Hematopoietic multipotent progenitor cell treated with erythropoietin and hydrocortisone succinate and interleukin-3 and kit ligand, for 6 days (in vitro differentiated cells): ENCODE measurements at regions not wholly inside any gene's neighbourhood (a gene's known extent, or its start where the extent isn't known, plus 50 kb on each side); places are given as distances from the start of the nearest gene placed in this dataset.
"Not testable (repeated sequence)": the region's sequence is repeated elsewhere in the genome, so short reads cannot be mapped to it uniquely, and the experiment has no call there.

Source experiments
- DNase-seq: peaks from one replicate; pipeline ENCODE4 v3.0.0-alpha.2; 2015

DNA sequence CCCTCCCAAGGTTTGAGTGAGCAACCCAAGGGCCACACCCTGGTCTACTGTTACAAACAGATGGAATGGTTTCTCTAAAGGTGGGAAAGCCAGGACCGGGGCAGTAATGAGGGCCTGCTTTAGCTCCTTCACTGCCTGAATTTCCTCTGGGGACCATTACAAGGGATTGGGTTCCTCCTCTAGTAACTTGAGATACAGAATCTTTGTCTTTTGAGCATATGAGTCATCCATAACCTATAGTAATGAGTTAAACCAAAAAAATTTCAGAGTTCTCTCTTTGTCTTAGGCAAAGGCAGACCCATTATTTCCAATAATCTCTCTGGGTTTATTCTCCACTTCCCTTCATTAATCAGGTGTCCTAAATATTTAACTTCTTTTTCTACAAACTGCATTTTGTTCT, 618.8 kb downstream of the HINT1 start:
- no peak for DNase-seq

DNA sequence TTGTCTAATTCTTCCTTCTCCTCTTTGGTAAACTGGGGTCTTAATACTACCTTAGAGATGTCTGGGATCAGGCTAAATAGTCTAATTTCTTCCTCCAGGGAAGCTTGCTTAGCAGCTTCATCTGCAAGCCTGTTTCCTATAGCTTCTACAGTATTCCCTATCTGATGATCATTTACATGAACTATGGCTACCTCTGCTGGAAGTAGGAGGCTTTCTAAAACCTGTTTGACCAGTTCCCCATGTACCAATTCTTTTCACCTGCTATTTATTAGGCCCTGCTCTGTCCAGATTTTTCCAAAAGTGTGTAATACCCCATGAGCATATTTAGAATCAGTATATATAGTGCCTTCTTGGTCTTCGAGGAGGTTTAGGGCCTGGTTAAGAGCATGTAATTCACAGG, 619.8 kb downstream of the HINT1 start:
- DNase-seq: no peak

DNA sequence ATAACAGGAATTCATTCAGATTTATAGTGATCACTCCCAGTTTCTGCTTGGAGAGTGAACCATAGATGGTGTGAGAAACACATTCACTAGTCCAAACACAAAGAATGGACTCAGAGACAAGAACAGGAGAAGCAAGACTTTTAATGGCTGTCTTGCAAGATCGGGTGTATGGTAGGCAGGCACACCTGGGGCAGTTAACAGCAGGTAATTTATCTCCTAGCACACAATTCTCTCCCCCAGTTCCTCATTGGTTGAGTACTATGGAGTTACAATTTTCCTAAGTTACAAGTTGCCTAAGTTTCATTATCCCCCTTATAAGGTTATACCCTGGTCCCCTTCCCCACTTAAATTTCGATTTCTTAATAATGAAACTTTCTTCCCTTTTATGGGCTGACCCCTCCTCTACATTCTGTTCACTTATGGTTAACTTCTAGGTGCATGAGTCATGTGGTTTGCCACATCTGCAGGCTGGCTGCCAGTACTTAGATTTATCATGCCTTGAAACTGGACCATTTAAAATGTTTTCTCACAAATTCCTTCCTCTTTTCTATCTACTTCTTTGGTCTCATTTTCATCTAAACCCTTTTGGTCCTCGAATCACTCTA, 623.3 kb downstream of the HINT1 start:
- DNase-seq: peak; percentile 4

DNA sequence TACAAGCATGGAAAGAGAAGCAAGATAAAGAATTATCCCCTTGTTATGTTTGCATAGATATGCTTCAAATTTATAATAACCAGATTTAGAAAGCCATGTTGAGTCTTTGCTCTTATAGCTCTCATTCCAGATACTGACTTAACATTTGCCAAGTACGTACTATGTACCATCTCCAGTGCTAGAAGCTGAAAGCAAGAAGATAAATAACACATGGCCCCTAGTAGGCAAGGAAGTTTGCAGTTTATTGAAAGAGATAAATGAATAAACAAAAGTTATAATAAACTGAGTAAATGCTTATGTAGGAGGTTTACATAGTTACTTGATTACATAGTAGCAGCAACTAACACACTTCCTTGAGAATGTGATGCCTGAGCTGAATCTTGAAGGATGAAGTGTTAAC, 628.4 kb downstream of the HINT1 start:
- DNase-seq: no peak

DNA sequence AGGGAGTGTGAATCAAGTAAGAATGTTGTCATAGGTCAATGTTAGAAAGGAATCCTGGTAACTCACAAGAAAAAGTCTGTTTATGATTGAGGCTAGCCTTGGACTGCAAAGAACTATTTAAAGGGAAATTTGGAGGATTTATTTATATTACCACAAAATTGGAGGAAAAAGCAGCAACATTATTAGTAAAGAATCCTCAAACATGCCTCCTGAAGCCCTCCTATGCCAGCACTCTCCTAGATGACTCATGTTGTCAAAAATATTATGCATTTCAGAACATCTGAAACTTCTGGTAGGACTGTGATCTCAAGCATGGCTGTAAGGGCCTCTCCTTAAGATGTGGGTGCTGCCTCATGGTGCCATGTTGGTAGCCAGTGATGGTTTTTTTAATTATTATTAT, 628.5 kb downstream of the CHSY3 start:
- no peak for DNase-seq

DNA sequence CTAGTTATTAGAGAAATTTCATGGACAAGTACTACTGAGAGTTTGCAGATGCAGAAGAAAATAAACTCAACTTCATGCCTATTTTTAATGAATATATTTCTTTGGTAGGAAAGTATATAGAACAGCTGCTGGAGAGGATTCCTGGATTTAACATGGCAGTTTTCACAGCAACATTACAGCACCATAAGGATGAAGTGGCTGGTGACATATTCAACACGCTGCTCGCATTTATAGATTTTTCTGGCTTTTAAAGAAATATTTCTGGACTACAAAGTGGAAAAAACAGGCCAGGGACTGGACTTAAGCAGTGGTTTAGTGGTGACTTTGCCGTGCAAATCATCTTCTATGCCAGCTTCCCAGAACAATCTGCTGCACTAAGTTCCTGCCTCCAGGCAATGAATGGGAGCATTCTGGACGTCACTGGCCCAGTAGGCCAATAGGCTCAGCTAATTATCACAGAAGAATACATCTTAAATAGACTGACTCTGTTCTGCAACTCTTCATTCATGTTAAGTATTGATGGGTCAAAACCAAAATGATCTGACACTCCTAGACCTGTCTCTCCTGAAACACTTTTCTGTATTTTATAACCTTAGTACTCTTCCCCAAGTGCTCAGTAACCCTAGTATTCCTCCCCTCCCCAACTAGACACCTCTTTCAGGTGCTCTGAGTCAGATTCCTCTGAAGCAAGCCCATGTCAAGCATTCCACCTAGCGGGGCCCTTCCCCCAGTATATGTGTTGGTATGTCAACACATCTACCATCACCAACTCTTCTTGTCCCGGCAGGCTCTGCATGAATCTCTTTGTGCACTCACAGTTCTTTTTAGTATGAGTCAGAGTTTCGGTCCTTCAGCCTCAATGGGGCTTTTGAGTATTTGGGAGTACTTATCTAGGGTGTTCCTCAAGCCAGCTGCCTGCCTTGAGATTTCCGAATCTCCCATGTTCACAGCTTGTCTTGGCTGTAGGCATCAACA, 625.5 kb downstream of the CHSY3 start:
- DNase-seq: no peak

DNA sequence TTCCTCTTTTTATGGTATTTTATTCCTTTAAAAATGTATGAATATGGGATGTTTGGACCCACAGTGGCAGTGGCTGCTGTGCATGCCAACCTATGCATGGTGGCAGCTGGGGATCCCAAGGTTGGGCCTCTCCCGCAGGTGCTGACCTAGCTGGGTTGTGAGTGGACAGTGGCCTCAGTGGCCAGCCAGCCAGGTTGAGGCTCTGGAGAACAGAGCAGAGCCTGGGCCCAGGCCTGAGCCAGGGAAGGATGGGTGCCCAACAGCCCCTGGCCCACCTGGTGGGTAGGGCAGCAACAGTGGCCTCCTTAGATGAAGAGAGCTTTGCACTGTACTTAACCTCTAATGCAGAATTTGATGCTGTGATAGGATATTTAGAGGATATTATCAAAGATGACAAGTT, 624.8 kb downstream of the CHSY3 start:
- no peak for DNase-seq

DNA sequence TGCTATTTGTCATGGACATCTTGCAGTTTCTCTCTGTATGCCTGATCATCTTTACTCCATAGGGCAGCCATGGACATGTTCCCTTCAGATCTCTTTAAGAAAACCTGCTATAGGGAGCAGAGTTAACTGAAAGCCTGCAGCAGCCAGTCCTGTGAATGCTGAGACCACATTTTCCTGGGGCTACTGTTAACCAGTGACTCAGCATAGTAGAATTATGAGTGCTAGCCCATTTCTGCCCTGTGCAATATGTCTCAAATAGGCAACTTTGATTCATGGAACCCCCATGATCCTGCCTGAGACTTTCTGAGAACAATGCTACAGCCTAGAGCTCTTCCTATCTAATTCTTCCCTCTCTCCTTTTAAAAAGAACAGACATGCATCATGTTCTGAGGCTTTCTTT, 624.2 kb downstream of the CHSY3 start:
- no peak for DNase-seq

DNA sequence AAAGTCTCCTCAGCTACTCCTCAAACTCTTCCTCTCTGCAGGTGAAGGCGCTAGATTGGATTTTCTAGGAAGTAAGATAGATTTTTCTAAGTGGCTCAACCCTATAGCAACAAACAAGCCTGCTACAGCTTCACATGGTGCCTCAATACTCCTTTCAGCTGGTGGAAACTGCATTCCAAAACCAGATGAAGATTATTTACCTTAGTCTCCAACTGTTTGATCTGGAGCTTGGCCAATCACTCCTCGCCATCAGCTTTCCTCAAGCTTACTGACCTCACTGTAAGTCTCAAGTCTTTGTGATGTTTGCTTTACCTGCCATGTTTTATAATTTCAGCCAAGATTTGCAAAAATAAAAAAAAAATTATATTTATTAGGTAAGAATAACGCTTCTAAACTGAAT, 622.4 kb downstream of the CHSY3 start:
- DNase-seq: no peak

DNA sequence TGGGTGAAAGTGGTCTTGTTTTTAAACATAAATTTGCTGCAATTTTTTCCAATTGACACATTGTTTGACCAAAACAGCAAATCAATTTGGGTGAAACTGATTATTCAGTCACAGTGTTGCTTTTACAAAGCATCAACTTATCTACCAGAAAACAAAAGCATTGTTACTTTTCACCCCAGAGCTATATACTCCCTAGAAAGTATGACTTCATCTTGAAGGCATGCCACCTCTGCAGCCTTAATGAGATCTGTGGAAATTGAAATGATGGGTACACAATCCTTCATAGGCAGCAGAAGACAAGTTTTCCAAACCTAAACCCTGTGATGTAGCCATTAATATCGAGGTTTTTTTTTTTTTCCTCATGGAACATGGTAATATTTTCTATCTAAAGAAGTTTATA, 615.9 kb downstream of the CHSY3 start:
- DNase-seq: no peak

DNA sequence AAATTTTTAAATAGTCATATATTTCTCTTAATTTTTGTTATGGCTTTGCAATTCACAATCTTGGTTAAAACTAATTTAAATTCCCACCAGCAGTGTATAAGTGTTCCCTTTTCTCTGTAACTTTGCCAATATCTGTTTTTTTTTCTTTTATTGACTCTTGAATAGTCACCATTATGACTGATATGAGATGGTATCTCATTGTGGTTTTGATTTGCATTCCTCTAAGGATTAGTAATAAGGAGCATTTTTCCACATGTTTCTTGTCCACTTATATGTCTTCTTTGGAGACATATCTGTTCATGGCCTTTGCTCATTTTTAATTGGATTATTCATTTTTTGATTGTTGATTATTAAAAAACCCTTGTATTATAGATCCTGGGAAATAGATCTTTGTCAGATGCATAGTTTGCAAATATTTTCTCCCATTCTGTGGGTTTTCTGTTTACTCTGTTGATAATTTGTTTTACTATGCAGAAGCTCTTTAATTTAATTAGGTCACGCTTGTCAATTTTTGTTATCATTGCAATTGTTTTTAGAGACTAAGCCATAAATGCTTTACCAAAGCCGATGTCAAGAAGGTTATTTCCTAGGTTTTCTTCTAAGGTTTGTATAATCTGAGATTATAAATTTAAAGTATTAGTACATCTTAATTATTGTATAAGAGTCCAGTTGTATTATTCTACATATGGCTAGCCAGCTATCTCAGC, 610.9 kb downstream of the CHSY3 start:
- no peak for DNase-seq

DNA sequence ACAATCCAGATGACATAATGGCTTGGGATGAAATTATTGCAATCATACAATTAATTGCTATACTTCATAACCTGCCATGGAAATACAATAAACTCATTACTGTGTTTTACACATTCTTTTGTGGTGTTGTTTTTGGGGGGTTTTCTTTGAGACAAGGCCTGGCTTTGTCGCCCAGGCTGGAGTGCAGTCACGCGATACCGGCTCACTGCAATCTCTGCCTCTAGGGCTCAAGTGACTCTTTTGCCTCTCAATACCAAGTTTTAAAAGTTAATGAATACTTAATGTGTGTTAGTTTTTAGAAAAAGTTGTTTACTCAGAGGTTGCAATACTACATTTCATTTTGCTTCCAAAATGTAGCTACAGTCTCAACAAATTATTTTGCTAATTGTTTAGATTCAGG, 598.4 kb downstream of the CHSY3 start:
- DNase-seq: no peak

DNA sequence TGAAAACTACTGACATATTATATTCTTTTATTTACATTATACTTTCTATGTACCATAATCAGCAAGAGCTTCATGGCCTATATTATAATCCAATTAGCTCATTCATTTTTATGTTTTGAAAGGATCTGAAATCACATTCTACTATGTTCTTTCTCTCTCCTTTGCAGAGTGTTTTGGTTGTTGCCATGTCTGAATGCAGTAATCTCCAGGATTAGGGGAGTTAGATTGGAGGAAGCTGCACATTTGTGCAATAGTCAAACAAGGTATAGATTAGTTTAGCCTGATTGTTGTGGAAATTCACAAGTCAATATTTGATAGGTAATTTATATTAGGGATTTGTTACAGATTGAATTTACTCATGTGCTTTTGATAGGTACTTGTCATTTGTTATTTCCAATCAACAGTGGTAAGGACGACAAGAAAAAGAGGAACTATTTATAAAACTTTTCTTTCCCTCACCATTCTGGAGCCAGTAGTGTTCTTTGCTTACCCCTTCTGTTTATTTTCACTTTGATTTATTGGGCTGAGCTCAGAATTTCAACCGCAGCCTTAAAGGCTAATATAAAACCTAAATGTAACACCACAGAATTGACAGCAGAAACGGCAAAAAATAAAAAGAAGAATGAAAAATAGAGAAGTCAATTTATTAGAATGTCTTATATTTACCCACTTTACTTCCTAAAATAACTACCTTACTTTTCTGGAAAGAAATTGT, 597.0 kb downstream of the CHSY3 start:
- no peak for DNase-seq

DNA sequence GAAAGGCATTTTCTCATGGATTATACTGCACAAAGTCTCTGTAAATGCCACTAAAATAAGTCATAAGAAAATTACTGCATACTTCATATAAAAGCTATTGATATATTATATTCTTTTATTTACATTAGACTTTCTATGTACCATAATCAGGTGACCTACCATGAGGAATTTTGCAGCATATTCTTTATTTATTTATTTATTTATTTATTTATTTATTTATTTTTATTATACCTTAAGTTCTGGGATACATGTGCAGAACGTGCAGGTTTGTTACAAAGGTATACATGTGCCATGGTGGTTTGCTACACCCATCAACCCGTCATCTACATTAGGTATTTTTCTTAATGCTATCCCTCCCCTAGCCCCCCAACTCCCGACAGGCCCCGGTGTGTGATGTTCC, 596.2 kb downstream of the CHSY3 start:
- DNase-seq: not testable (repeated sequence)

DNA sequence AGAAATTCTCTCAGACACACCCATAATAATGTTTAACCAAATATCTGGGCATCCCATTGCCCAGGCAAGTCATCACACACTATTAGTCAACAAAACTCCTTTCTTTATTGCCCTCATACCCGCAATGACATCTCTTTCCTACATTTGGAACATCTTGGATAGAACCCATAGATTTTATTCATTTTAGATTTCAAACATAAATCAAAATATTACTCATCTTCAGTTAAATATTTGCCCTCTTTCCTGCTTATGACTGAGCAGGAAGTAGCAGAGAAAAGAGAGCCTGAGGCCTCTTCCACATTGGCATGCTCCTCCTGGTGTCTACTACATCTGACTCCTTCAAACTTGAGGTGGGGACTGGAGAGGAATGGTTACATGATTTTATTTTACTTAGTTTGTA, 592.0 kb downstream of the CHSY3 start:
- no peak for DNase-seq

DNA sequence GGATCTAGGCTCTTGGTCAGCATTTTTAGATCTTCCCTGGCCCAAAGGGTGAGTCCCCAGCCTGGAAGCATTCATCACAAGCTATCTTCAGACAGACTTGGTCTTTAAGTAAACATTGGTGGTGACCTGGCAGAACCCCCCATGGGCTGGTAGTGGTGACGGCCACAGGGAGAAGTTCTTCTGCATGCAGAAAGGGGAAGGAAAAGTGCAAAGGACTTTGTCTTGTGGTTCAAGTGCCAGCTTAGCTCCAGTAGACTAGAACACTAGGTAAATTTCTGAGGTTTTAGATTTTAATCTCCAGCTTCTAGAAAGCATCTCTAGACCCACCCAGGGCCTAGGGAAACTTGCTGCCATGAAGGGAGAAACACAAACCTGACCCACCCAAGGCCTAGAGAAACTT, 584.0 kb downstream of the CHSY3 start:
- DNase-seq: no peak

DNA sequence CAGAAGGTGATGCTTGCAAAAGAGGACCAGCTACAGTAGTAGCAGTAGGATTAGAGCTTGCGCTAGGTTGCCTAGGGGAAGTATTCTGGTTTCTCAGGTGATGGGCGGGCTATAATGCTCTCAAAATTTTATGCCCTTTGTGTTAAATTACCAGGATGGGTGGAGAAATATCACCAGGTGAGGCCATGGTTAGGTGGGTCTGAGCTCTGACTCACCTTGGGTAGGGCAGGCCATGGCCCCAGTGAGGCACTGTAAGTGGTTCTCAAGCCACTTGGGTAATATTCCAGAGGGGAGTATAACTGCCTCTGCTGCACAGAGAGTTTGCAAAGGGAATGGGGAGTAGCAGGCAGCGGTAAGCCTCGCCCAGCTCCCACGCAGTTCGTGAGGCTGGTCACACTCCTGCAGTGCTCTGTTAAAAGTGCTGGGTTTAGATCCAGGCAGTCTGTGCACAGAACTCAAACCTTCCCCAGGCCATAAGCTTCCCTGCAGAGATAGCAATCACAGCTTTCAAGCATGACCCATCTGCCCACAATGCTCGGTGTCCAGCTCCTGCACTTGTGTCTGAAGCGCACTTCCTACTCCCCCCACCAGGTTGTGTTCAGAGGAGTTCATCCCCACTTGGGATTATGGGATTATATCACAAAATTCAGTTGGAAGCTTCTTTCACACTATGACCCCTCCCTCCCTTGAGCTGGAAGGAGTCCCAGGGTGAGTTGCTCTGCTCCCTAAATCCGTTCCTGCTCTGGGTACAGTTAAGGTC, 575.0 kb downstream of the CHSY3 start:
- DNase-seq: no peak

DNA sequence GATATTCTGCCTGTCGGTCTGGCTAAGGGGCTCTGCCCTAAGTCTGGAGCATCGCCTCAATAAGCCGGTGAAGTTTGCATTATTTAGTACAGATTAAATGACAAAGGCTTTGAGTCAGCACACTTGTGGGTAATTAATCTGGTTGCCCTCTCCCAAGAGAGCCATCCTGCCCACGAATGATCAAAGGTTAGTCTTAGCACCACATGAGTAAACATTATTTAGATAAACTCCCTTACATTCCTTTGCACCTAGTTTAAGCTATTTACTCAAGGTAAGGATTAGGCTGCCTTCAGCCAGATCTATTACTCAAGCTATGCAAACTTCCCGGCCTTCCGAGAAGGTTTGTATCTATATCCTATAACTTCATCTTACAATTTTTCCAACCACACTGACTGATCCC, 572.1 kb downstream of the CHSY3 start:
- no peak for DNase-seq

DNA sequence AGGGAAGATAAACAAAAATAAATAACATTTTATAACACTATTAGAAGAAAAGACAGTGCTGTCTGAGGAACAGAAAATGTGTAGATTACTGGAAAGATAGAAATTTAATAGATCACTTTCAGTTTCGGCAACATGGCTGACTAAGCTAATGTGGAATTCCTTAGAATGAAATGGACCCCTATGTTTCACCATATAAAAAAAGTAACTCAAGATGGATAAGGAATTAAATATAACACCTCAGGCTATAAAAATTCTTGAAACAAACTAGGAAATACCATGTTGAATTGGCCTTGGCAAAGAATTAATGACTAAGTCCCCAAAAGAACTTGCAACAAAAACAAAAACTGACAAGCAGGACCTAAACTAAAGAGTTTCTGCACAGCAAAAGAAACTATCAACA, 558.3 kb downstream of the CHSY3 start:
- DNase-seq: no peak

DNA sequence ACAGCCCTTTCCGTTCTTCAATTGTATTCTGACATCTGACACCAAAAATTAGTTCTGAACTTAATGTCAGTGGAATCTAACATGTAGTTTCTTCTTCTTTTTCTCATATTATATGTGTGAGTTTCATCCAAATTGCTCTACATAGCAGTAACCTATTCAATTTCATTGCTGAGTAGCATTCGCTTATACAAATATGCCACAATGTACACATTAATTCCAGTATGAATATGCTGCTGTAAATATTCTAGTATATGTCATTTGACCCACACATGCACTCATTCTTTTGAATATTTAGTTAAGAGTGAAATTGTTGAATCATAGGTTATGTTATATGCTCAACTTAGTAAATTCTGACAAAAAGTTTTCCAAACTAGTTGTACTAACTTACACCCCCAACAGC, 550.9 kb downstream of the CHSY3 start:
- DNase-seq: no peak

DNA sequence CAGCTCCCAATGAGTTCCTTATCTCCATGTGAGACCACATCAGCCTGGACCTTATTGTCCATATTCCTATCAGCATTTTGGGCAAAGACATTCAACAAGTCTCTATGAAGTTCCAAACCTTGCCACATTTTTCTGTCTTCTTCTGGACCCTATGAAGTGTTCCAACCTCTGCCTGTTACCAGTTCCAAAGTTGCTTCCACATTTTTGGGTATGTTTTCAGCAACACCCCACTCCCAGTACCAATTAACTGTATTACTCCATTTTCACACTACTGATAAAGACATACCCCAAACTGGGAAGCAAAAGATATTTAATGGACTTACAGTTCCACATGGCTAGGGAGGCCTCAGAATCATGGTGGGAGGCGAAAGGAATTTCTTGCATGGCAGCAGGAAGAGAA, 548.5 kb downstream of the CHSY3 start:
- DNase-seq: no peak

DNA sequence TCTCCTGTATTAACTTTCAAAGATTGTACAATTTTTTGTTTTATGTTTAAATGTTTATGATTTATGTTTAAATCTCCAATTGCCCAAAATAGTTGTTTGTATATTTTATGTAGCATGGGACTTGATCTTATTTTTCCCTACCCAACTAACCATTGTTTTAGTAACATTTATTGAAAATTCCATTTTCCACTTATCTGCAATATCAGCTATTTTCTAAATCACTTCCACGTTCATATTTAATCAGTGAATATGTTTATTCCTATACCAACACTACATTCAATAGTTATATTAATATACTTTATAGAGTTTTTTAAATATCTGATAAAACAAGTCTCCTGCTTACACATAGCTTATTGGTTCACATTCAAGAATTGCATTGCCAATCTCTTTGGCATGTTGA, 532.2 kb downstream of the CHSY3 start:
- no peak for DNase-seq
